ENCODE measurements at regions not wholly inside any gene's neighbourhood (a gene's known extent, or its start where the extent isn't known, plus 50 kb on each side); places are given as distances from the start of the nearest gene placed in this dataset.

DNA sequence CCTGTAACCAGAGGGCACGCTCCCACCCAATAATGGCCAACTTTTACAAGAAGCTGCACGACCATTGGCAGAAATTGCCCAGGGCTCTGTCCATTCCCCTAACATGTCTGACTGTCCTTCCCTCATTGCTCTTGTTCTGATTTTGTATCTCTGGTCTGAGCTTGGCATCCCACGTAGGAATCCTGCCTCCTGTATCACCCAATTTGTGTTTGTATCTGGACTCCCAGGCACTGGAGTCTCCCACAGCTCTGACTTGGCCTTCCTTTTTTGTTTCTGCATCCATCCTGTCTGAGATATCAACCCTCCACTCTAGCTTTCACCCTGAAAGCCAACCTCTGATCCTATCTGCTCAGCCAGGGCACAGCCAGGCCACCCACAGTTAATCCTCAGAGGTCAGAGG, 259.8 kb downstream of the FBXO15 start:
- no peak overlapping the region for H3K27ac ChIP-seq (ENCODE audit: low read length)
- no peaks in the 10 kb centered on the region for H3K9me3 ChIP-seq (ENCODE audit: control insufficient read depth in 1 of 2, low read length in 2 of 2)
- H3K4me1 ChIP-seq (ENCODE audit: control insufficient read depth in 1 of 2, insufficient read depth in 2 of 2, low read length in 2 of 2), result no peaks in the 10 kb centered on the region
- H3K27me3 ChIP-seq (ENCODE audit: low read depth, low read length), result no peaks in the 10 kb centered on the region
- H3K36me3 ChIP-seq (ENCODE audit: control insufficient read depth in 1 of 2, insufficient read depth in 2 of 2, low read length in 2 of 2), result no peaks in the 10 kb centered on the region
- no peak overlapping the region for H3K4me3 ChIP-seq (ENCODE audit: low read depth in 1 of 2, low read length in 2 of 2)

DNA sequence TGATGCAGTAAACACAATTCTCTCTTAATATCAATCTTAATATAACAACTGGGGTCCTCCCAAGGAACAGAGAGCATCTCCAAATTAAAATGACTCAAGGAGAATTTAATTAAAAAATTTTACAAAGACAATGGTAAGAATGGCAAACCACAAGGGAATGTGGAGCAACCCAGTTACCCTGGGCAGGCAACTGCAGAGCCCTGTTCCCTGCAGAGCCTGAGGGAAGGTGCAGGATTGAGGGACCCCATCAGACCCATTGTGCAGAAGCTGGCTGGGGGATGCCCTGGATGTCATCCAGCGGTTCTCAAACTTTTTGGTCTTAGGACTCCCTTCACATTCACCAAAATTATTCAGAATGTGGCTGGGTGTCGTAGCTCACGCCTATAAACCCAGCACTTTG, 262.8 kb downstream of the FBXO15 start:
- Histone ChIP-seq H3K27me3 (ENCODE audit: low read depth, low read length) (no peaks in the 10 kb centered on the region), H3K36me3 (ENCODE audit: control insufficient read depth in 1 of 2, insufficient read depth in 2 of 2, low read length in 2 of 2) (no peaks in the 10 kb centered on the region), H3K4me1 (ENCODE audit: control insufficient read depth in 1 of 2, insufficient read depth in 2 of 2, low read length in 2 of 2) (no peaks in the 10 kb centered on the region), H3K9me3 (ENCODE audit: control insufficient read depth in 1 of 2, low read length in 2 of 2) (no peaks in the 10 kb centered on the region), H3K4me3 (ENCODE audit: low read depth in 1 of 2, low read length in 2 of 2) (no peak overlapping the region), H3K27ac (ENCODE audit: low read length) (no peak overlapping the region)

DNA sequence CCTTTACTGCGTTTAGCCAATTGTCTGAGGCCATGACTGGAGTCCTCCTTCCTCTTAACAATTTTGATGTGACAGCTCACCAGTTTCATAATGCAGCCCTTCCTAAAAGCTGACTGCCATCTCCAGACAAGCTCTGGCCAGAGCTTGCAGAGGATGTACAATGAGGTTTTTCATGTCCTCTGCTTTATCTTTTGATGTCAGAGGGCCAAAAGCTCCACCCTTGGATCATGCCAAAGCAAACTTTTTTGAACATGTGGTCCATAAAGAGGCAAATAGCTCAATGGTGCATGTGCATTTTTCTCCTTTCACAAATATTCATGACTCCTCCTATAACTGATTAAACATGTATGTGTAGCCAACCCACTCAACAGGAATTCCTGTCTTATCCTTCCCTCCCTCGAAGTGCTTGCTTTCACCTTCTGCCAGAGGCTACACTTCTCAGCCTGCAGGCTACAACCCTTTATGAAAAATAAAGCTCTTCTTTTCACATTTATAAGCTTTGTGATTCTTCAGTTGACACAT, 266.2 kb downstream of the FBXO15 start:
- no peak overlapping the region for H3K4me3 ChIP-seq (ENCODE audit: low read depth in 1 of 2, low read length in 2 of 2)
- no peak overlapping the region for H3K27ac ChIP-seq (ENCODE audit: low read length)
- H3K4me1 ChIP-seq (ENCODE audit: control insufficient read depth in 1 of 2, insufficient read depth in 2 of 2, low read length in 2 of 2), result no peaks in the 10 kb centered on the region
- no peaks in the 10 kb centered on the region for H3K27me3 ChIP-seq (ENCODE audit: low read depth, low read length)
- H3K9me3 ChIP-seq (ENCODE audit: control insufficient read depth in 1 of 2, low read length in 2 of 2), result no peaks in the 10 kb centered on the region
- no peaks in the 10 kb centered on the region for H3K36me3 ChIP-seq (ENCODE audit: control insufficient read depth in 1 of 2, insufficient read depth in 2 of 2, low read length in 2 of 2)

DNA sequence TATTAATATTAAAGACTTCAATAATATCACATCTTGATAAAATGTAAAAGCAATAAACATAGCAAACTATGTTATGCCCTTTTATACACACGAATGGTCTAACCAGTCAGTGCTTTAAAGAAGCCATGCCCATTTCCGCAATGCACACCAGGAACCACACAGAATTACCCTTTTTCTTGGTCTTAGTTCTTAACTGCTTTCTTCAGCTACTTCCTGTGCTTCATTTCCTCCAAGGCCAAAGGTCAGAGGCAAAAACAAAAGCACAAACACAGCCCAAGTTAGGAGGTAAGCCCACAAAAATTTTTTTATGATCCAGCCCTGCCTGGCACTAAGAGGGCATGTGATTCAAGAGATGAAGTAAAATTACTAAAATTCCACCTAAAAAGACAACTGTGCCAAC, 267.2 kb downstream of the FBXO15 start:
- no peaks in the 10 kb centered on the region for H3K4me1 ChIP-seq (ENCODE audit: control insufficient read depth in 1 of 2, insufficient read depth in 2 of 2, low read length in 2 of 2)
- H3K36me3 ChIP-seq (ENCODE audit: control insufficient read depth in 1 of 2, insufficient read depth in 2 of 2, low read length in 2 of 2), result no peaks in the 10 kb centered on the region
- H3K4me3 ChIP-seq (ENCODE audit: low read depth in 1 of 2, low read length in 2 of 2), result no peak overlapping the region
- no peaks in the 10 kb centered on the region for H3K9me3 ChIP-seq (ENCODE audit: control insufficient read depth in 1 of 2, low read length in 2 of 2)
- H3K27ac ChIP-seq (ENCODE audit: low read length), result no peak overlapping the region
- H3K27me3 ChIP-seq (ENCODE audit: low read depth, low read length), result no peaks in the 10 kb centered on the region

DNA sequence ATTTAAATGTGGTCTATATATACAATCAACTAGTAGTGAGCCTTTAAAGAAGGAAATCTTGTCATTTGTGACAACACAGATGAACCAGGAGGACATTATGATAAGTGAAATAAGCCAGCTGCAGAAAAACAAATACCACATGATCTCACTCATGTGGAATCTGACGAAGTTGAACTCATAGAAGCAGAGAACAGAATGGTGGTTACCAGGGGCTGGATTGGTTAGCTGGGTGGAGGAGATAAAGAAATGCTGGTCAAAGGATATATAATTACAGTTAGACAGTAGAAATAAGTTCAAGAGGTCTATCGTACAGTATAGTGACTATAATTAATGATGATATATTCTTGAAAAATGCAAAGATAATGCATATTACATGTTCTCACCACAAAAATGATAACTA, 267.9 kb downstream of the FBXO15 start:
- Histone ChIP-seq H3K27me3 (ENCODE audit: low read depth, low read length) (no peaks in the 10 kb centered on the region), H3K27ac (ENCODE audit: low read length) (no peak overlapping the region), H3K36me3 (ENCODE audit: control insufficient read depth in 1 of 2, insufficient read depth in 2 of 2, low read length in 2 of 2) (no peaks in the 10 kb centered on the region), H3K4me3 (ENCODE audit: low read depth in 1 of 2, low read length in 2 of 2) (no peak overlapping the region), H3K4me1 (ENCODE audit: control insufficient read depth in 1 of 2, insufficient read depth in 2 of 2, low read length in 2 of 2) (no peaks in the 10 kb centered on the region), H3K9me3 (ENCODE audit: control insufficient read depth in 1 of 2, low read length in 2 of 2) (no peaks in the 10 kb centered on the region)

DNA sequence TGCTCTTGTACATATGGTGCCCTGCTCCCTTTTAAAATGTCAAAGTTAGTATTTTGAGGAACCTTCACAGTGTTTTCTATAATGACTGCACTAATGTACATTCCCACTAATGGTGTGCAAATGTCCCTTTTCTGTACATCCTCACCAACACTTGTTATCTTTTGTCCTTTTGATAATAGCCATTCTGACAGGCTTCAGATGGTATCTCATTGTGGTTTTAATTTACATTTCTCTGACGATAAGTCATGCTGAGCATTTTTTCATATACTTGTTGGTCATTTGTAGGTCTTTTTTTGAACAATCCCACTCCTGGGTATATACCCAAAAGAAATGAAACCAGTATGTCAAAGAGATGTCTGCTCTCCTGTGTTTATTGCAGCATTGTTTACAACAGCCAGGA, 268.3 kb downstream of the FBXO15 start:
- H3K9me3 ChIP-seq (ENCODE audit: control insufficient read depth in 1 of 2, low read length in 2 of 2), result no peaks in the 10 kb centered on the region
- H3K27me3 ChIP-seq (ENCODE audit: low read depth, low read length), result no peaks in the 10 kb centered on the region
- no peaks in the 10 kb centered on the region for H3K4me1 ChIP-seq (ENCODE audit: control insufficient read depth in 1 of 2, insufficient read depth in 2 of 2, low read length in 2 of 2)
- H3K27ac ChIP-seq (ENCODE audit: low read length), result no peak overlapping the region
- H3K4me3 ChIP-seq (ENCODE audit: low read depth in 1 of 2, low read length in 2 of 2), result no peak overlapping the region
- no peaks in the 10 kb centered on the region for H3K36me3 ChIP-seq (ENCODE audit: control insufficient read depth in 1 of 2, insufficient read depth in 2 of 2, low read length in 2 of 2)

DNA sequence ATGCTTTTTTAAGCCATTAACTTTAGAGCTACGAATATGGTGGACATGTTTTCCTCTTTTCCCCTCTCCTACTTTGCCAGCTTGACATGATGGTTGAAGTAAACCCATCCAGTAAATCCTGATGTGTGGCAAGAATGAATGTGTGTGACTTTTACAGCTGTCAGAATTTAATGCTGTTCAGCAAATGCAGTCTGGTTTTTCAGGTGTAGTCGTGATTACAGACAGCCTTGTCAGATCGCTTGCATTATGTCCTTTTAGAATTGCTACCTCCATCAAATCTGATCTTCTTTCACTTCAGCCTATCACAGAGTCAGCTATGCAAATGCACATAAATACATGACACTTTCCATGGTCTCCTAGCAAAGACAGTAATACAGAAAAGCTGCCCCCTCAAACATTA, 278.5 kb downstream of the FBXO15 start:
- Histone ChIP-seq H3K4me3 (ENCODE audit: low read depth in 1 of 2, low read length in 2 of 2) (no peak overlapping the region), H3K4me1 (ENCODE audit: control insufficient read depth in 1 of 2, insufficient read depth in 2 of 2, low read length in 2 of 2) (no peaks in the 10 kb centered on the region), H3K36me3 (ENCODE audit: control insufficient read depth in 1 of 2, insufficient read depth in 2 of 2, low read length in 2 of 2) (no peaks in the 10 kb centered on the region)

DNA sequence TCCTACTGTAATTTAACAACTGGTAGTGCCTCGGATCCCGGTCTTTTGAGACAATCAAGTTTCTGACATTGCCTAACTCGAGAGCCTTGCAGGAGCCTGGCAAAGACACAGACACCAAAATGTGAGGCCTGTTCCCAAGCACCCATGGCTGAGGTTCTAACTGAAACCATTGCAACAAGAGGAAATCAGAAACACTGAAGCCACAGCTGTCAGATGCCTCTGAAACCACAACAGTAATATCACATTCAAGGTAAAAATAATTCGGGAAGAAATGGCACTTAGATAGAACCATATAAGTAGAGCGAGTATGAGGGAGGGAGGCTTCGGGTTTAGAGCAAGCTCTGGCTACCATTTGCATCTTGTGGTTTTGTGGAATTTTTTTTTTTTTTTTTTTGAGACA, 285.9 kb downstream of the FBXO15 start:
- Histone ChIP-seq H3K36me3 (ENCODE audit: control insufficient read depth in 1 of 2, insufficient read depth in 2 of 2, low read length in 2 of 2) (no peaks in the 10 kb centered on the region), H3K27me3 (ENCODE audit: low read depth, low read length) (no peaks in the 10 kb centered on the region), H3K9me3 (ENCODE audit: control insufficient read depth in 1 of 2, low read length in 2 of 2) (no peaks in the 10 kb centered on the region), H3K4me3 (ENCODE audit: low read depth in 1 of 2, low read length in 2 of 2) (no peak overlapping the region), H3K4me1 (ENCODE audit: control insufficient read depth in 1 of 2, insufficient read depth in 2 of 2, low read length in 2 of 2) (no peaks in the 10 kb centered on the region), H3K27ac (ENCODE audit: low read length) (no peak overlapping the region)

More for the DNA sequence above, 278.5 kb downstream of the FBXO15 start:
- Histone ChIP-seq H3K27me3 (ENCODE audit: low read depth, low read length) (no peaks in the 10 kb centered on the region), H3K9me3 (ENCODE audit: control insufficient read depth in 1 of 2, low read length in 2 of 2) (no peaks in the 10 kb centered on the region), H3K27ac (ENCODE audit: low read length) (no peak overlapping the region)

DNA sequence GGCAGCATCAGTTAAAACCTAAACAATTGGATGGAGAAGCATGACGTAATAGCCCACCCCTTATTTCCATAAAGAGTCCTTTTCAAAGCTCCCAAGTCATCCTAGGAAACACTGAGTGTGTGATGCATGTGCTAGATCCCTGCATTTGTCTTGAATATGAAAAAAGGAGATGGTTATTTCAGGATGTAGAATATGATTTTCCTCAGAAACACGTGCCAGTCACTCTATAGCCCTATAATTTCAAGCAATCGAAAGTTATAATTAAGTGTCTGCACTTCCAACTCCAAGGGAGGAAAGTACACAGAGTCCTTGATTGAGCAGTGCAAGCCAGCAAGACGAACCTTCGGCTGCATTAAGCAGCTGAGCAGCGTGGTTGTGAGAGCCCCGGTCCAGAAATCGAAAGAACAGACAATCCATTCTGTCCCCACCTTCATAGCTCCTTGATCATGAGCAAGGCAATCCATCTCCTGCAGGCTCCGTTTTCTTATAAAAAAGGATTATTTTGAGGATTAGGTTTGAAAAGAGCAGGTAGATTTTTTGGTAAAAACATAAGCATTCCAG, 287.7 kb downstream of the FBXO15 start:
- Histone ChIP-seq H3K4me3 (ENCODE audit: low read depth in 1 of 2, low read length in 2 of 2) (no peak overlapping the region), H3K36me3 (ENCODE audit: control insufficient read depth in 1 of 2, insufficient read depth in 2 of 2, low read length in 2 of 2) (no peaks in the 10 kb centered on the region), H3K4me1 (ENCODE audit: control insufficient read depth in 1 of 2, insufficient read depth in 2 of 2, low read length in 2 of 2) (no peaks in the 10 kb centered on the region), H3K27ac (ENCODE audit: low read length) (no peak overlapping the region), H3K27me3 (ENCODE audit: low read depth, low read length) (no peaks in the 10 kb centered on the region), H3K9me3 (ENCODE audit: control insufficient read depth in 1 of 2, low read length in 2 of 2) (no peaks in the 10 kb centered on the region)

DNA sequence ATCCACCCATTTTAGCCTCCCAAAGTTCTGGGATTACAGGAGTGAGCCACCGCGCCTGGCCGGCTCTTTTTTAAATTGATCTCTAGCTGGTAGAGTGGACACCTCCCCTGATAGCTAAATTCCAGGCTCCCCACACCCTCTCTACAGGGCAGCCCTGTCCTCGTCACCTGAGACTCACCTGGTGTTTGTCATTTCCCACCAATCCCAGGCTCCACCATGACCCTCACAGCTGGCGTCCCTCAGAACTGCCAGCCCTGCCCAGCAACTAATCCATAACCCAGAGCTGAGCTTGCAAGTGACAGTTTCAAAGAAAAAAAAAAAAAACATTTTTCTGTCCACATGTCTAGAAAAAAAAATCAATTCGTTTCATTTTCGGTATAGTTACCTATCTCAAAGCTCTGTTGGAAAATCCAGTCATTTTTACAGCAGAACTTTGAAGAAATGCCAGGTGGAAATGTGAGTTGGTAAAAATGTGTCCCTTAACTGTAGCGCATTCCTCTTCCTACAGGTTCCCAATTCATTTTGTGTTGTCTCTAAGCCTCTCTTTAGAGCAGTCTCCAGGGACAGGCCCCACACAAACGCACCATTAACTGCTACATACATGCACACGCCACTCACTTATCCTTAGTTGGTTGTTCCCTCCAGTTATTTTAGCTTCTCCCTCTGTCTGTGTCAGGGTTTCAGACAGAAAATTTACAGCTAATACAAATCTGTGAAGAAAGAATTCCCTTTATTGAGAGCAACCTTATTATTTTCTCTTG, 294.7 kb downstream of the FBXO15 start:
- Histone ChIP-seq H3K4me1 (ENCODE audit: control insufficient read depth in 1 of 2, insufficient read depth in 2 of 2, low read length in 2 of 2) (no peaks in the 10 kb centered on the region), H3K9me3 (ENCODE audit: control insufficient read depth in 1 of 2, low read length in 2 of 2) (no peaks in the 10 kb centered on the region), H3K27ac (ENCODE audit: low read length) (no peak overlapping the region), H3K4me3 (ENCODE audit: low read depth in 1 of 2, low read length in 2 of 2) (no peak overlapping the region), H3K36me3 (ENCODE audit: control insufficient read depth in 1 of 2, insufficient read depth in 2 of 2, low read length in 2 of 2) (no peaks in the 10 kb centered on the region), H3K27me3 (ENCODE audit: low read depth, low read length) (no peaks in the 10 kb centered on the region)

DNA sequence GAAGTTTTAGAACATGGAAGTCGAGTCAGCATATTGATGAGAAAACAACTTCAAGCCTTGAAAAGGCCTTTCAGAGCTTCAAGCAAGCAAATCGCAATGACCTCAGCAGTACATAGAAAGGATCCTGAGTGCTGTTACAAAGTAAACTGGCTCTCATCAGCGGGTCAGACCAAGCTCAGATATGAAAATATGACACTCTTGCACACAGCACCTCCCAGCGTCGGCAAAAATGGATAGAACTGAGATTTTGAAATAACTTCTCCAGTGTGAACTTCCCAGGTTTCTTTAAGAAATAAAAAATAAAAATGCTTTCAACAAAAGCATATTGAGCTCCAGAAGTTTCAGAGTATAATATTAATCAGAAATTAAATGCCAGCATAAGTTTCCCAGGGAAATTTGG, 296.9 kb downstream of the FBXO15 start:
- H3K27me3 ChIP-seq (ENCODE audit: low read depth, low read length), result no peaks in the 10 kb centered on the region
- no peak overlapping the region for H3K27ac ChIP-seq (ENCODE audit: low read length)
- H3K4me1 ChIP-seq (ENCODE audit: control insufficient read depth in 1 of 2, insufficient read depth in 2 of 2, low read length in 2 of 2), result no peaks in the 10 kb centered on the region
- H3K9me3 ChIP-seq (ENCODE audit: control insufficient read depth in 1 of 2, low read length in 2 of 2), result no peaks in the 10 kb centered on the region
- H3K36me3 ChIP-seq (ENCODE audit: control insufficient read depth in 1 of 2, insufficient read depth in 2 of 2, low read length in 2 of 2), result no peaks in the 10 kb centered on the region
- H3K4me3 ChIP-seq (ENCODE audit: low read depth in 1 of 2, low read length in 2 of 2), result no peak overlapping the region

DNA sequence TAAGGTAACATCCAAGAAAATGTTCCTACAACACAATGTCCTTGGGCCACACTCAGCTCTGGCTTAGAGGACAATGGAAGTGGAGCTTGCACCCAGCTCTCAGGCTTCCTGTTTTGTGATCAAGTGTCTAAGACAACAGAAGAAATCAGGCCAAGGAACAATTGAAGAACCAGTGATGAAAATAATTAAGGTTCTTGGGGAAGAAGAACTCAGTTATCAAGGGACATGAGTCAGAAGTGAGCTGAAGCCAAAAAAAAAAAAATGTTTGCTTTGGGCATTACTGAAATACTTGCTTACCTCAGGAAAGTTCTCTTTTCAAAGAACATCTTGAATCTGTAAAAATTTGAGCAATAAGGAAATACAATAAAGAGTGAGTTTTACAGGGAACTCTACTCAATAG, 299.0 kb downstream of the FBXO15 start:
- Histone ChIP-seq H3K36me3 (ENCODE audit: control insufficient read depth in 1 of 2, insufficient read depth in 2 of 2, low read length in 2 of 2) (no peaks in the 10 kb centered on the region), H3K27ac (ENCODE audit: low read length) (no peak overlapping the region)

More for the DNA sequence above, 299.0 kb downstream of the FBXO15 start:
- H3K9me3 ChIP-seq (ENCODE audit: control insufficient read depth in 1 of 2, low read length in 2 of 2), result no peaks in the 10 kb centered on the region
- no peaks in the 10 kb centered on the region for H3K4me1 ChIP-seq (ENCODE audit: control insufficient read depth in 1 of 2, insufficient read depth in 2 of 2, low read length in 2 of 2)
- H3K27me3 ChIP-seq (ENCODE audit: low read depth, low read length), result no peaks in the 10 kb centered on the region
- no peak overlapping the region for H3K4me3 ChIP-seq (ENCODE audit: low read depth in 1 of 2, low read length in 2 of 2)
